Erythroblast (primary cell): ENCODE measurements at regions not wholly inside any gene's neighbourhood (a gene's known extent, or its start where the extent isn't known, plus 50 kb on each side); places are given as distances from the start of the nearest gene placed in this dataset.

Source experiments
- GATA1 ChIP-seq: IDR thresholded peaks from 2 replicates; pipeline ENCODE4 v1.6.1; 2011; ENCODE audit warnings: low read depth, mild to moderate bottlenecking, control low read depth, low read length, moderate library complexity
- POLR2A ChIP-seq: IDR thresholded peaks from 2 replicates; pipeline ENCODE4 v1.6.1; 2011; ENCODE audit warnings: mild to moderate bottlenecking, low read length

DNA sequence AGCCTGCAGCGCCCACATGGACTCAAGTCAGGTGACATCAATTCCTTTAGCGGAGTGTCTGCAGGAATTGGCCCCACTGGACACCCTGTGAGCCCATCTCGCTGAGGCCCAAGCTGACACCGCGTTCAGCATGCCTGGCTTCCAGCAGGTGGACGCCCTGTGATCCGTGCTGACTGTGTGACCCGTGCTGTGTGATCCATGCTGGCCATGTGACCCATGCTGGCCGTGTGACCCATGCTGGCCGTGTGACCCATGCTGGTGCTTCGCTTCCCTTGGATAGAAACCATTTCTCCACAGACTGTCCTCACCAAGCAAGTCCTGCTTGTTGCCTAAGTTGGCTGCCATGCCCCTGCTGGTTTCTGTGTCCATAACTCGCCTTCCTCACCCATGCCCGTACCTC is 392.1 kb downstream of the BRD1 start:
- TF ChIP-seq POLR2A: no peak
- no peak for TF ChIP-seq GATA1
